GM10248 (cell line): ENCODE measurements at regions not wholly inside any gene's neighbourhood (a gene's known extent, or its start where the extent isn't known, plus 50 kb on each side); places are given as distances from the start of the nearest gene placed in this dataset.
A peak's percentile ranks its signal among the peaks of the same experiment; 100 is the strongest.
"Not testable (repeated sequence)": the region's sequence is repeated elsewhere in the genome, so short reads cannot be mapped to it uniquely, and the experiment has no call there.

Experiments
- CTCF ChIA-PET: fragments of 300-600 bp; sonication (Branson Sonifier 250); formaldehyde crosslinking; extraction: SDS; loops from one replicate; lab custom pipeline; 2021; ENCODE audit warnings: antibody characterized with exemption; lab: Yijun Ruan, JAX
- POLR2A ChIA-PET: fragments of 350-650 bp; sonication (Branson Sonifier 250); formaldehyde crosslinking; extraction: SDS; loops from one replicate; lab custom pipeline; 2020; ENCODE audit warnings: antibody characterized with exemption; lab: Yijun Ruan, JAX
- DNase-seq: peaks from one replicate; pipeline ENCODE4 v3.0.0; 2012; ENCODE audit errors: extremely low spot score
- TF ChIP-seq, protein P1 (sequence below): IDR thresholded peaks from 2 replicates; pipeline ENCODE4 v1.5.1; 2012; ENCODE audit warnings: mild to moderate bottlenecking, low read depth; ENCODE audit errors: extremely low read depth, missing control alignments, control extremely low read depth

DNA sequence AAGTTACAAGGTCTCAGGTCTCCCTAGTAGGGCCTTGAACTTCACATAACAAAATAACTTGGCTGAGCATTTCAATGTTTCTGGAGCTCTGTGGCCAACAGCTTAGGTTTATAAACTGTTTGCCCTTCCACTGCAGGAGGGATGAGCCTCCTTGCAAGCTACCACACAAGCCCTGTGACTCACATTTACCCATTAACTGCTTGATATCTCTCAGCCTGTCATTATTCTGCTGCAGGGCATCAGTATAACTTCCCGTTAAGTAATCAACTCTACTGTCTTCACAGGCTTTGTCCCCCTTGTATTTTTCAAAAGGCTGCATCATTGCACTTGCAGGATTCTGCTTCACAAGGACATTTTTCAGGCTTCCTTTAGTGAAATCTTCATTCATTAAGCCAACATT is 151.7 kb upstream of the CXCL13 start:
- no peak for DNase-seq
- TF ChIP-seq, protein P1, sequence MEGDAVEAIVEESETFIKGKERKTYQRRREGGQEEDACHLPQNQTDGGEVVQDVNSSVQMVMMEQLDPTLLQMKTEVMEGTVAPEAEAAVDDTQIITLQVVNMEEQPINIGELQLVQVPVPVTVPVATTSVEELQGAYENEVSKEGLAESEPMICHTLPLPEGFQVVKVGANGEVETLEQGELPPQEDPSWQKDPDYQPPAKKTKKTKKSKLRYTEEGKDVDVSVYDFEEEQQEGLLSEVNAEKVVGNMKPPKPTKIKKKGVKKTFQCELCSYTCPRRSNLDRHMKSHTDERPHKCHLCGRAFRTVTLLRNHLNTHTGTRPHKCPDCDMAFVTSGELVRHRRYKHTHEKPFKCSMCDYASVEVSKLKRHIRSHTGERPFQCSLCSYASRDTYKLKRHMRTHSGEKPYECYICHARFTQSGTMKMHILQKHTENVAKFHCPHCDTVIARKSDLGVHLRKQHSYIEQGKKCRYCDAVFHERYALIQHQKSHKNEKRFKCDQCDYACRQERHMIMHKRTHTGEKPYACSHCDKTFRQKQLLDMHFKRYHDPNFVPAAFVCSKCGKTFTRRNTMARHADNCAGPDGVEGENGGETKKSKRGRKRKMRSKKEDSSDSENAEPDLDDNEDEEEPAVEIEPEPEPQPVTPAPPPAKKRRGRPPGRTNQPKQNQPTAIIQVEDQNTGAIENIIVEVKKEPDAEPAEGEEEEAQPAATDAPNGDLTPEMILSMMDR, result no peak
- ChIA-PET POLR2A (no interaction called here), CTCF (interaction anchor here (1.3 to 1.6 kb wide), 3 partner anchors 11 to 147 kb away, joined by 3 to 5 read pairs (median 5); no protein-coding TSS in a partner anchor)

DNA sequence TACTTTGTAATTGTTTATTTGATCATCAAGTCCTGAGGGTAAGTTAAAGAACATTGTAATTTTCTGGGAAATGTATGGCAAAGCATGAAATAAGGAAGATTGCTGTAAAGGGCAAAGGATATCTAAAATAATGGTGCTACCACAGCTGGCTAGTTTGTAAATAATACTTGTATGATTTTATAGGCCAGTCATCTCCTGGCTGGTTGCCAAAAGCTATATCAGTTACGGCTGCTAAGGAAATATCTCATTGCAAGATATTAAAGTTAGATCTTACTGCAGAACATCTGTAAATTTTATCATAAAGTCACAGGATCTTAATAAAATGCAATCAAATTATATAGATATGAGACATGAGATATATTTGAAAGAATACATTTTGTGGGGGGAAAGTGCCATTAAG is 150.8 kb upstream of the CXCL13 start:
- POLR2A ChIA-PET, result no interaction called here
- TF ChIP-seq, protein P1, result no peak

DNA sequence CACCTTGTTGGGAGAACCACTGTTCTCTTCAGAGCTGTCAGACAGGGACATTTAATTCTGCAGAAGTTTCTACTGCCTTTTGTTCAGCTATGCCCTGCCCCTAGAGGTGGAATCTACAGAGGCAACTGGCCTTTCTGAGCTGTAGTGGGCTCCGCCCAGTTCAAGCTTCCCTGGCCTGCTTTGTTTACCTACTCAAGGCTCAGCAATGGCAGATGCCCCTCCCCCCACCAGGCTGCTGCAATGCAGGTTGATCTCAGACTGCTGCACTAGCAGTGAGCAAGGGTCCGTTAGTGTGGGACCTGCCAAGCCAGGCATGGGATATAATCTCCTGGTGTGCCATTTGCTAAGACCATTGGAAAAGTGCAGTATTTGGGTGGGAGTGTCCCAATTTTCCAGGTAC is 141.5 kb upstream of the CXCL13 start:
- DNase-seq, POLR2A ChIA-PET: not testable (repeated sequence)
- CTCF ChIA-PET, result interaction anchor here (1.8 to 4.9 kb wide), 2 partner anchors 138 to 155 kb away, joined by 6 to 34 read pairs; no protein-coding TSS in a partner anchor

More for the DNA sequence above, 150.8 kb upstream of the CXCL13 start:
- no peak for DNase-seq
- CTCF ChIA-PET, result no interaction called here

DNA sequence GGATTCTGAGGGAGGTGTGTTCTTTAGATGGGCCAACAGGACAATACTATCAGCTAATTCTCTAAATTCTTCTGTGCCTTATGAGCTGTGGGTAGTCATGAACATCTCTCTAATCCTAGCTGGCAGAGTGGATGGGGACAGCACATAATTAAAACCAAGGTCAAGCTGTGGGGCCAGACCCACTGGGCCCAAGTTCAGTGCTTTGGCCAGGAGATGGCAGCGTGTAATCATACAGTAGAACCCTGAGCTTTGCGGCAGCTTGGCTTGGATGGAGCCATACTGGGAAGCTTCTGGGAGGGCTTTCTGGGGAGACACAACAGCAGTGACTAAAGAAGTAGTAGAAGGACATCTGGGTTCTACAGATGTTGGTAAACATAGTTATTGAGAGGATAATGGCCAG is 140.3 kb upstream of the CXCL13 start:
- POLR2A ChIA-PET, result no interaction called here
- CTCF ChIA-PET, result interaction anchor here (0.7 to 4.9 kb wide), 11 partner anchors 9 to 154 kb away, joined by 3 to 34 read pairs (median 4); partner anchors contain the start of gene CXCL13
- TF ChIP-seq, protein P1, result peak; percentile 39
- DNase-seq, result peak; percentile 19

DNA sequence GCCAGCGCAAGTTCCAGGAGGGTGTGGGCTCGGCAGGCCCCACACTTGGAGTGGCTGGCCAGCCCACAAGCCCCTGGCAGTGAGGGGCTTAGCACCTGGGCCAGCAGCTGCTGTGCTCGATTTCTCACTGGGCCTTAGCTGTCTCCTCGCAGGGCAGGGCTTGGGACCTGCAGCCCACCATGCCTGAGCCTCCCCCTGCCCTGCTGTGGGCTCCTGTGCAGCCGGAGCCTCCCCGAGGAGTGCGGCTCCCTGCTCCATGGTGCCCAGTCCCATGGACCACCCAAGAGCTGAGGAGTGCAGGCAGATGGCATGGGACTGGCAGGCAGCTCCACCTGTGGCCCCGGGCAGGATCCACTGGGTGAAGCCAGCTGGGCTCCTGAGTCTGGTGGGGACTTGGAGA is 139.2 kb upstream of the CXCL13 start:
- ChIA-PET CTCF (interaction anchor here (1.1 to 4.9 kb wide), 3 partner anchors 135 to 151 kb away, joined by 3 to 34 read pairs (median 4); no protein-coding TSS in a partner anchor), POLR2A (no interaction called here)
- TF ChIP-seq, protein P1, result no peak
- no peak for DNase-seq

DNA sequence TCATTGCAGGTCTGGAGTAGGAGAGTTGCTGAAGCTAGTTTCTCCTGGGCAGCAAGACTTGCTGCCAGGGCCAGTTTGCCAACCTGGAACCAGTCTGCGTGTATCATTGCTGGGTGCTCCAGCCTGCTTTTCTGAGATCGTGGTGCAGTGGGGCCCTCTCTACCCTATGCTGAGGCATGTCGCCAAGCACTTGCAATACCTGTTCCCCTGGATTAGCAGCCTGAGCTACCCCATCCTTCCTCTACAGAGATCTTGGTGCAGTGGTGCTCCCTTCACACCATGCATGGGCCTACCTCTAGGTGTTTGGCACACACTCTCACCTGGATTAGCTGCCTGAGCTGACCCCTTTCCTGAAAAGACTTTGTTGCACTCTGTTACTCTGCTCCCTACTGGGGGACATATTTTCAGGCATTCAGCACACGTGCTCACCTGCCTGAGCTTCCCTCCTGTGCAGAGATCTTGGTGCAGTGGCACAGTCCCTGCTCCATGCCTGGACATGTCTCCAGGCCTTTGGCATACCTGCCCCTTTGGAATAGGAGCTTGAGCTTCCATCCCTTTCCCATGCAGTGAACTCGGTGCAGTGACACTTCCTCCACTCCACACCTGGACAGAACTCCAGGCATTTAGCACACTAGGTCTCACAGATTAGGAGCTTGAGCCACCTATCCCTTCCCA is 133.7 kb upstream of the CXCL13 start:
- CTCF ChIA-PET, result interaction anchor here (0.7 to 2.5 kb wide), 5 partner anchors 17 to 129 kb away, joined by 3 to 7 read pairs (median 4); no protein-coding TSS in a partner anchor
- POLR2A ChIA-PET, result no interaction called here
- TF ChIP-seq, protein P1, result no peak
- no peak for DNase-seq

DNA sequence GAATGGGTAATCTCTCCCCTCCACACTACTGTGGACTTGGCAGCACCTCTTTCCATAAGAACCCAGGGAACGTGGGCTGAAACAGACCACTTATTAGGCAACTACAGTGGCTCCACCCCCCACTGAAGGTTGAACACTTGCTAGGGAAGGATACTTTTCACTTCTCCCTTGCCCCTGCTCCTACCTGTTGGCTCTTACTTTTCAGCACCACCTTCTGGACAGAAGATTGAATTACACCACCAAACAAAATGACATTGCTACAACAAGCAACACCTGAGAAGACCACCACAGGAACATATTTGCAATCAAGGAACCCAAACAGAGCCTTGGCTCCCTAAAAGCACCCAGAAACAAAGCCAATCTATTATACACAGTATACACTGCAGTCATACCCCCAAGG is 132.1 kb upstream of the CXCL13 start:
- ChIA-PET POLR2A (no interaction called here), CTCF (interaction anchor here (1.0 to 2.5 kb wide), 9 partner anchors 8 to 125 kb away, joined by 3 to 8 read pairs (median 5); no protein-coding TSS in a partner anchor)
- DNase-seq, result peak; percentile 29
- TF ChIP-seq, protein P1, result peak; percentile 29
